Smooth muscle cell (in vitro differentiated cells): ENCODE measurements at regions not wholly inside any gene's neighbourhood (a gene's known extent, or its start where the extent isn't known, plus 50 kb on each side); places are given as distances from the start of the nearest gene placed in this dataset.

ENCODE experiments used
- DNase-seq: peaks from one replicate; lab custom pipeline; 2025; ENCODE audit not compliant: unreplicated experiment; lab: John Stamatoyannopoulos, UW
- H2AFZ ChIP-seq: fragments of 200-600 bp; sonication (generic); 2 replicates; pipeline ENCODE4 v1.6.0; 2016; ENCODE audit warnings: antibody characterized with exemption, low read depth, mild to moderate bottlenecking
- H3F3A ChIP-seq: fragments of 200-600 bp; sonication (generic); 2 replicates; pipeline ENCODE4 v1.6.0; 2017; ENCODE audit warnings: antibody characterized with exemption, low read depth
- H3K27ac ChIP-seq: fragments of 200-600 bp; sonication (generic); 2 replicates; pipeline ENCODE4 v1.5.1; 2016; ENCODE audit warnings: low read depth, mild to moderate bottlenecking
- H3K27me3 ChIP-seq: fragments of 200-600 bp; sonication (generic); 2 replicates; pipeline ENCODE4 v1.6.1; 2016; ENCODE audit warnings: low read depth, mild to moderate bottlenecking
- H3K36me3 ChIP-seq: fragments of 200-600 bp; sonication (generic); 2 replicates; pipeline ENCODE4 v1.5.1; 2016; ENCODE audit warnings: low read depth
- H3K4me1 ChIP-seq: fragments of 200-600 bp; sonication (generic); 2 replicates; pipeline ENCODE4 v1.5.1; 2016; ENCODE audit warnings: low read depth
- H3K4me2 ChIP-seq: fragments of 200-600 bp; sonication (generic); 2 replicates; pipeline ENCODE4 v1.6.0; 2016; ENCODE audit warnings: mild to moderate bottlenecking
- H3K4me3 ChIP-seq: fragments of 200-600 bp; sonication (generic); 2 replicates; pipeline ENCODE4 v1.5.1; 2016; ENCODE audit warnings: mild to moderate bottlenecking
- H3K79me2 ChIP-seq: fragments of 200-600 bp; sonication (generic); 2 replicates; pipeline ENCODE4 v1.6.0; 2016; ENCODE audit warnings: low read depth, mild to moderate bottlenecking
- H3K9ac ChIP-seq: fragments of 200-600 bp; sonication (generic); 2 replicates; pipeline ENCODE4 v1.6.0; 2016; ENCODE audit warnings: low read depth
- H3K9me3 ChIP-seq: fragments of 200-600 bp; sonication (generic); replicated peaks from 2 replicates; pipeline ENCODE4 v1.5.1; 2016; ENCODE audit warnings: low read depth
- H4K20me1 ChIP-seq: fragments of 200-600 bp; sonication (generic); 2 replicates; pipeline ENCODE4 v1.6.0; 2016; ENCODE audit warnings: low read depth
- WGBS: methylation state at CpG from one replicate; pipeline ENCODE4 v1.1.7; 2016; ENCODE audit warnings: low lambda C conversion rate; 5-methylcytosine and 5-hydroxymethylcytosine counted together
- TF ChIP-seq, protein P1 (sequence below): fragments of 200-600 bp; sonication (generic); IDR thresholded peaks from 2 replicates; pipeline ENCODE4 v1.5.1; 2017; ENCODE audit warnings: borderline replicate concordance, mild to moderate bottlenecking, antibody characterized with exemption; ENCODE audit not compliant: insufficient read depth, poor library complexity, severe bottlenecking

DNA sequence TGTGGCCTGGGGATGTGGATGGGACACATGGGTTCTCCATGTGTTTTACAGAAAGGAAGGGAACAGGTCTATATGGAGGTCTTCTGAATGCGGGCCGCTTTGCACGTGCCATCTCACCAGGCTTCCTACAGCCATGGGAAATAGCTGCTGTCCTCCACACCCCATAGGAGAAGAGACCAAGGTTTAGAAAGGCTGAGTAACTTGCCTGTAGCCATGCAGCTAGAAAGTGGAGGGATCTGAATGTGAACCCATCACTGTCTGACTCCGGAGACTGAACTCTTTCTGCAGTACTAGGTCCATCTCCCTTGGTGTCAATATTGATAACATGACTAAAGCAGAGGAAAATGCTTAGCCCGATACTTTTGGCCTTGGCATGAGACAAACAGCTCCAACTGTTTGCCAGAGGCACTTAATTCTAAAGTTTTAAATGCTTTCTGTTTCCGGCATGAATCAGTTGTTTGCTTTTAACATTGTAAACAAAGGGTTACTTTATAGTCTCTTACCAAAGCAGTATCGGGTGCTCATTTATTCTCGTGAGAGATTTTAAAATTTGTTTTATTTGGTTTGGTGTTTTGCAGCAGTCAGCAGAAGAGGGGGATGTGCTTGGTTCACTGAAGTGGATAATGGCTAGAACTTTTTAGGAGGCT, 64.8 kb upstream of the LOXL4 start:
- Histone ChIP-seq H3K9ac (no peak overlapping the region), H3K4me3 (no peak overlapping the region), H3K4me2 (no peak overlapping the region), H3F3A (no peaks in the 10 kb centered on the region), H3K9me3 (no peaks in the 10 kb centered on the region), H3K79me2 (no peaks in the 10 kb centered on the region), H3K27me3 (no peaks in the 10 kb centered on the region), H4K20me1 (no peaks in the 10 kb centered on the region), H2AFZ (no peak overlapping the region), H3K4me1 (no peaks in the 10 kb centered on the region), H3K27ac (no peak overlapping the region), H3K36me3 (no peaks in the 10 kb centered on the region)
- no peak for DNase-seq
- TF ChIP-seq, protein P1, sequence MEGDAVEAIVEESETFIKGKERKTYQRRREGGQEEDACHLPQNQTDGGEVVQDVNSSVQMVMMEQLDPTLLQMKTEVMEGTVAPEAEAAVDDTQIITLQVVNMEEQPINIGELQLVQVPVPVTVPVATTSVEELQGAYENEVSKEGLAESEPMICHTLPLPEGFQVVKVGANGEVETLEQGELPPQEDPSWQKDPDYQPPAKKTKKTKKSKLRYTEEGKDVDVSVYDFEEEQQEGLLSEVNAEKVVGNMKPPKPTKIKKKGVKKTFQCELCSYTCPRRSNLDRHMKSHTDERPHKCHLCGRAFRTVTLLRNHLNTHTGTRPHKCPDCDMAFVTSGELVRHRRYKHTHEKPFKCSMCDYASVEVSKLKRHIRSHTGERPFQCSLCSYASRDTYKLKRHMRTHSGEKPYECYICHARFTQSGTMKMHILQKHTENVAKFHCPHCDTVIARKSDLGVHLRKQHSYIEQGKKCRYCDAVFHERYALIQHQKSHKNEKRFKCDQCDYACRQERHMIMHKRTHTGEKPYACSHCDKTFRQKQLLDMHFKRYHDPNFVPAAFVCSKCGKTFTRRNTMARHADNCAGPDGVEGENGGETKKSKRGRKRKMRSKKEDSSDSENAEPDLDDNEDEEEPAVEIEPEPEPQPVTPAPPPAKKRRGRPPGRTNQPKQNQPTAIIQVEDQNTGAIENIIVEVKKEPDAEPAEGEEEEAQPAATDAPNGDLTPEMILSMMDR, result no peak
- 72% methylated on average over 8 of the region's 8 CpGs for WGBS

DNA sequence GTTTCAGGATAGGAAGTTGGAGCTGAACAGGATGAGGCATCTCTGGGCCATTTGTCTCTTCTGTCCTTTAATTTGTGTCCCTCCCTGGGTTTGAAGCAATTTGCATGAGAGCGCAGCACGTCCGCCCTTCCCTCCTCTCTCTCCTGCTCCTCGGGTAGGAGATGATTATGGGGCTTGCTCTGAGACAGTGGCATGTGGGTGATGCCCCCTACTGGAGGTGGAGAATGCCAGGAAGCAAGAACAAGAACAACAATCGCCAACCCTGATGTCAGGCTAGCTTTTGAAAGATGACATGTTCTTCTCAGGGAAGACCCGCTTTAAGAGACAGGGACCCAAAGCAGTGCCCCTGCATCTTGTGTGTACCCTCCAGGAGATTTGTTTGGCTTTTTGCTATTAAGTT, 63.9 kb upstream of the LOXL4 start:
- Histone ChIP-seq H3K27ac (no peak overlapping the region), H3K4me2 (no peak overlapping the region), H3F3A (no peaks in the 10 kb centered on the region), H3K4me3 (no peak overlapping the region), H3K36me3 (no peaks in the 10 kb centered on the region), H3K79me2 (no peaks in the 10 kb centered on the region), H3K4me1 (no peaks in the 10 kb centered on the region), H3K9ac (no peak overlapping the region), H2AFZ (no peak overlapping the region), H3K27me3 (no peaks in the 10 kb centered on the region), H4K20me1 (no peaks in the 10 kb centered on the region), H3K9me3 (no peaks in the 10 kb centered on the region)
- TF ChIP-seq, protein P1, result peak; percentile 23
- WGBS, result 56% methylated on average over 6 of the region's 6 CpGs
- no peak for DNase-seq

DNA sequence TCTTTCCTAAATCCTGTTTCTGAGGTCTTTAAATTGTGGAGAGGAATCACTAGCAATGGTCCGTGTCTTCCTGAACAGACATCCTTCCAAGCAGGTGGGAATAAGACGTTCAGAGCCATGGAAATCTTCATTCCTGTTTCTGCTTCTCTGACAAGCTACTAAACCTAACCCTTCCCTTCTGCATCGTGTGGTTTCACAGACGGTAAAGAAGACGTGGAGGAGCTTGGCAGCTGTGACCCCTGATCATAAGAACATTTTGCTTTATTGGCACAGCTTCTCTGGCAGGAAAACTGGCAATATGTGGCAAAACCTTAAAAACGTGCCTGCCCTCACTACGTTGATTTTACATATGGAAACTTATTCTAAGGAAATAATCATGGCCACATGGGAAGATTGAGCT, 63.0 kb upstream of the LOXL4 start:
- no peaks in the 10 kb centered on the region for H3K79me2 ChIP-seq
- no peak overlapping the region for H2AFZ ChIP-seq
- 88% methylated on average over 7 of the region's 7 CpGs for WGBS
- no peak overlapping the region for H3K9ac ChIP-seq
- no peak overlapping the region for H3K27ac ChIP-seq
- H3K4me1 ChIP-seq, result no peaks in the 10 kb centered on the region
- no peaks in the 10 kb centered on the region for H3K27me3 ChIP-seq
- H4K20me1 ChIP-seq, result no peaks in the 10 kb centered on the region
- no peaks in the 10 kb centered on the region for H3F3A ChIP-seq
- no peak for DNase-seq
- TF ChIP-seq, protein P1, result no peak
- H3K9me3 ChIP-seq, result no peaks in the 10 kb centered on the region
- H3K4me2 ChIP-seq, result no peak overlapping the region
- H3K4me3 ChIP-seq, result no peak overlapping the region
- no peaks in the 10 kb centered on the region for H3K36me3 ChIP-seq

DNA sequence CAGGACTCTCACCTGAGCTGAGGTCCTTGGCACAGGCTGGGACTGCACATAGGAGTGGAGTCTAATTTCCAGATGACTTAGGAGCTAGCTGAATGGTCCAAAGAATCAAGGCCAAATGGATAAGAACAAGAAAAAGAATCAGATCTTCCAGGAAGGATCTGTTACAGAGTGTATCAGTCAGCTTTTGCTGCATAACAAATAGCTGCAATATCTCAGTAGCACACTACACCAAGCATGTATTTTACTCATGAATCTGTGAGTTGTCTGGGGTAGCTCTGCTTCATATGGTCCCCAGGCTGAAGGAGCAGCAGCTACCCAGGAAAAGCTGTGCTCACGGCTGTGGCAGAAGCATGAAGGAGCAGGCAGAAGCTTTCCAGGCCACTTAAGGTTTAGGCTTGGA, 60.6 kb upstream of the LOXL4 start:
- 100% methylated on average over 1 of the region's 1 CpG for WGBS
- no peaks in the 10 kb centered on the region for H3K36me3 ChIP-seq
- H3K9ac ChIP-seq, result no peak overlapping the region
- H3K4me1 ChIP-seq, result no peaks in the 10 kb centered on the region
- H3K4me3 ChIP-seq, result no peak overlapping the region
- no peaks in the 10 kb centered on the region for H4K20me1 ChIP-seq
- no peak overlapping the region for H2AFZ ChIP-seq
- H3K79me2 ChIP-seq, result no peaks in the 10 kb centered on the region
- no peak overlapping the region for H3K27ac ChIP-seq
- no peak for DNase-seq
- no peak overlapping the region for H3K4me2 ChIP-seq
- TF ChIP-seq, protein P1, result no peak
- peaks cover 8% of the 10 kb centered on the region for H3F3A ChIP-seq
- no peaks in the 10 kb centered on the region for H3K9me3 ChIP-seq
- H3K27me3 ChIP-seq, result no peaks in the 10 kb centered on the region
